Epithelial cell of esophagus (primary cell): ENCODE measurements at regions not wholly inside any gene's neighbourhood (a gene's known extent, or its start where the extent isn't known, plus 50 kb on each side); places are given as distances from the start of the nearest gene placed in this dataset.
A peak's percentile ranks its signal among the peaks of the same experiment; 100 is the strongest.

ENCODE experiments used
- DNase-seq: peaks from one replicate; pipeline ENCODE4 v3.0.0; 2010; ENCODE audit warnings: low read depth
- H3K4me3 ChIP-seq: 2 replicates; pipeline ENCODE4 v1.5.1; 2011; ENCODE audit warnings: mild to moderate bottlenecking, low read length, control low read depth
- TF ChIP-seq, protein P1 (sequence below): IDR thresholded peaks from 2 replicates; pipeline ENCODE4 v1.5.1; 2011; ENCODE audit warnings: low read depth, mild to moderate bottlenecking, low read length, control low read depth, inconsistent platforms; ENCODE audit not compliant: insufficient read depth; ENCODE audit errors: missing control alignments

DNA sequence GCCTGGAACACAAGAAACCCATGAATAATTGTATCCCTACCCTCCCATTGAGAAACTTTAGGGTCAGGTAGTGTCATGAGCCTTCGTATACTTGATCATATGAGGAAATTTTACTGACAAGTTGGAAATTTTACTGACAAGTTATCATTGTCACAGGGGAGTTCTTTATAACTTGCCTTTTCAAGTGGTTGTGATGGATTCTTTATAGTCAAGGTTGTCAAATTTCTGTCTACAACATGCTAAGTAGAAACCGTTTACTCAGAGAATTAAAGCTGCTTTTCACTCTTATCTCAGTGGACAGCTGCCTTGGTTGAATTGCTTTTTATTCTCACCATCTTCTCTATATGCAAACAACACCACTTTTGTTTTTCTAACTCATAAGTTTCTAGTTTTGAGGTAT lies 1286.4 kb downstream of the EPHA7 start:
- TF ChIP-seq, protein P1, sequence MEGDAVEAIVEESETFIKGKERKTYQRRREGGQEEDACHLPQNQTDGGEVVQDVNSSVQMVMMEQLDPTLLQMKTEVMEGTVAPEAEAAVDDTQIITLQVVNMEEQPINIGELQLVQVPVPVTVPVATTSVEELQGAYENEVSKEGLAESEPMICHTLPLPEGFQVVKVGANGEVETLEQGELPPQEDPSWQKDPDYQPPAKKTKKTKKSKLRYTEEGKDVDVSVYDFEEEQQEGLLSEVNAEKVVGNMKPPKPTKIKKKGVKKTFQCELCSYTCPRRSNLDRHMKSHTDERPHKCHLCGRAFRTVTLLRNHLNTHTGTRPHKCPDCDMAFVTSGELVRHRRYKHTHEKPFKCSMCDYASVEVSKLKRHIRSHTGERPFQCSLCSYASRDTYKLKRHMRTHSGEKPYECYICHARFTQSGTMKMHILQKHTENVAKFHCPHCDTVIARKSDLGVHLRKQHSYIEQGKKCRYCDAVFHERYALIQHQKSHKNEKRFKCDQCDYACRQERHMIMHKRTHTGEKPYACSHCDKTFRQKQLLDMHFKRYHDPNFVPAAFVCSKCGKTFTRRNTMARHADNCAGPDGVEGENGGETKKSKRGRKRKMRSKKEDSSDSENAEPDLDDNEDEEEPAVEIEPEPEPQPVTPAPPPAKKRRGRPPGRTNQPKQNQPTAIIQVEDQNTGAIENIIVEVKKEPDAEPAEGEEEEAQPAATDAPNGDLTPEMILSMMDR: no peak

DNA sequence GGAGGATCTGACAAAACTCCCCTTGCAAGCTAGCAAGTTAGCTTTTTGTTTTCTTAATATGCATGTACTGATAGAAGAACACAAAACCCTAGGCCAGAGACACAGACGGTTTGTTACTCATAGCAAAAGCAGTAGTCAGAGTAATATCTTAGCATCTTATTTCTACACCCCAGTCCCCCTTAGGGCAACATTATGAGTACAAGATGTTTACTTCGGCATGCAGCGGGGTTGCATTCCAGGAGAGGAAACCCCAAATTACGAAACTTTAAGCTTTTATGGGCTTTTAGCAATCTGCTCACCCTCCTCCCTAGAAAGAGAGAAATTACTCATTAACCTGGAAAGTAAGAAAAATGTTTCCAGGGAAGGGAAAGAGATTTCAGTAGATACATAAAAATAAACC lies 1286.9 kb downstream of the EPHA7 start:
- DNase-seq: peak; percentile 71
- no peak overlapping the region for H3K4me3 ChIP-seq
- TF ChIP-seq, protein P1: no peak

More for the DNA sequence above, 1286.4 kb downstream of the EPHA7 start:
- DNase-seq: no peak
- no peak overlapping the region for H3K4me3 ChIP-seq

DNA sequence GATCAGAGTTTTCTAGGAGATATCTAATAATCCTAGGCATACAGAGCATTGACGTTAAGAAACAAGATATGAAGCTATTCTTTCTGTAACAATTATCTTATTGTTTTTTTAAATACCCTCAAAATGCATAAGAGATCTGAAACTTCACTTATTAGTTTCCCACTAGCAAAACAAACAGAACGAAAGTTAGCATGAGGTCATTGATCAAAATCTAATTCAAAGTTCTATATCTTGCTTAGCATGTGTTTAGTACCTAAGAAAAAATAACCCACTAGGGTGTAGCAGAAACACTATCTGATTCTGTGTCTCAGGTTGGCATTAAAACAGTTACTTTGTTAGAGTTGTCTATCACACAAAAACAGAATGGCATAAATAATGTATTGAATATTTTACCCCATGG lies 1288.4 kb downstream of the EPHA7 start:
- DNase-seq: no peak
- TF ChIP-seq, protein P1: no peak
- H3K4me3 ChIP-seq: no peak overlapping the region

DNA sequence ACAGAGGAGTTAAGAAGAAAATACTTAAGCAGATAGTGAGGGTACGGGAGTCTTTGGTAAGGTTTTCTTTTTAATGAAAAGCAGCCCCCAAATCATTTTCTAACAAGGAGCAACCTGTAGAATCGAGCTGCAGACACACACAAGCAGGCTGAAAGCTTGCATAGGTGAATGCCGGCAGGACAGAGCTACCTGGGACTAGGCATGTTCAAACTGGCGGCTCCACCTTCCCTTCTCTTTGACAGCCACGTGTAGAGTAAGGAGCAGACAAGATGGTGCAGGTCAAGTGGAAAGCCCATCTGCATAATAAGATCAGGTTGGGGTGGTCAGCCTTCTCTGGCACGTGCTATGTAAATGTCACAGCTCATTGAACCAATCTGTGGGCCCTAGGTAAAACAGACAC lies 1292.4 kb downstream of the EPHA7 start:
- TF ChIP-seq, protein P1: no peak
- no peak overlapping the region for H3K4me3 ChIP-seq
- peak; percentile 1 for DNase-seq

DNA sequence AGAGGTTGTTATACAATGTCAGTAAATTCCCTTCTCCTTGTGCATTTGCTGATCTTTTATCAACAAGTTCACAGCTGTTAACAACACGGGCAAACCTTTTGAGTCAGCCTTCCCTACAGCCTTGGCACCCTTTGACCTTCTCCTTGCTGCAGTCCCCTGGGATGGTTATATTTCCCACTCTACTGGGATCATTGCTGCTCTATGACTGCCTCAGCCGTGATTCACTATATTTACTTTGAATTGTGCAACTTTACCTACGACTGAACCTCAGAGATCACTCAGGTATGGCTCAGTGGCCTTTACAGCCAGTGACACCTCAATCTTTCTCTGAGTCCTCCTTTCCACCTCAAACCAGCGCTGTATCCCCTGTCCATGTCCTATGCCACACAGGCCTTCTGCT lies 1293.3 kb downstream of the EPHA7 start:
- no peak overlapping the region for H3K4me3 ChIP-seq
- peak; percentile 65 for DNase-seq
- TF ChIP-seq, protein P1: no peak

DNA sequence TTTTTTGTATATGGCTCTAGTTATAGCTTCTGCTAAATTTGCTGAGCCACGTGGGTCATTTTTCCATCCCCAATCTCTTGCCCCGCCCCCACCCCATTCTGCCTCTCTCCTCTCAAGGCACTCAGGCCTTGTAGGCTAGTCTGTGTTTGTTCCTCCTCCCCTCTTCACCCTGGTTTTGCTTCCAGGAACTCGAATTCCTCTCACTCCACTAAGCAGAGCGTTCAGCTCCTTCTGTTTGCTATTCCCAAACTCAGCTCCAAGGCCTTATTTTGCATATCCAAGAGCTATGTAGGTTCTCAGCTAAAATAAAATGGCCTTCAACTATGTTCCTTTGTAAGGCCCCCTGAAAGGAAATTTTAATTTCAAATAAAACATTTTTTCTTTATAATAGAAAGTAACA lies 1293.7 kb downstream of the EPHA7 start:
- no peak overlapping the region for H3K4me3 ChIP-seq
- no peak for DNase-seq
- TF ChIP-seq, protein P1: no peak

DNA sequence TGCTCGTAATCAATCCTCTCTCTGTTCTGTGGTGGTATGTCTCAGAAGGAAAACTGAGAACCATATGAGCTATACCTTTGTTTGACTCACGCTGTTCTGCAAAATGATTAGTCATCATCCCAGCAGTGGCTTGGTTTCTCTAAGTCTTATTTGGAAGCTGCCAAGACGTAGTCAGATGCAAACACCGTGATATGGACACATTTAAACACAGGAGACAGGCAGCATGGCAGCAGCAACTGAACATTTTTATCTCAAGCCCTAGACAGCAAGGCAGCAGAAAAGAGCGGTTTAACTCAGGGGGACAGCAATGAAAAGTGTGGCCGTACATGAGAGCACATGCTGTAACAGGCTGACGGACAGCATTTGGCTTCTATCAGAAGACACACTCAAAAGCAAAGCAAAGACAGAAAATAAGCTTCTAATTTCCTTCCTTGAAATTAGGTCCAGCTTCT lies 1295.1 kb downstream of the EPHA7 start:
- no peak overlapping the region for H3K4me3 ChIP-seq
- TF ChIP-seq, protein P1: no peak
- DNase-seq: peak; percentile 80
